ENCODE measurements at regions not wholly inside any gene's neighbourhood (a gene's known extent, or its start where the extent isn't known, plus 50 kb on each side); places are given as distances from the start of the nearest gene placed in this dataset.

DNA sequence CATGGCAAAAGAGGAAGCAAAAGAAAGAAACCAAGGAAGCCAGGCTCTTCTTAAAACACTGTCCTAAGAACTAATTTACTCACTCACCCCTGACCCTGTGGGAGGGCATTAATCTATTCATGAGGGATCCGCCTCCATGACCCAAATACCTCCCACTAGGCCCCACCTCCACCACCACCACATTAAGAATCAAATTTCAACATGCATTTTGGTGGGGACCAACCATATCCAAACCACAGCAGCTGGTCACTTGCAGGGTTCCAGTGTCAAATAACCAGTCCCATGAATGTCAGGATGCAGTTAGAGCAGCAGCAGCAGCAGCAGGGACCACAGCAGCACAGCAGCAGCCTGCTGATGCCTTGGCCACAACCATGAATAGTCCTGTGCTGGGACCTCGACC is 83.8 kb downstream of the ZC3H11B start:
- TF ChIP-seq POLR2A (IDR thresholded peaks at IDR 0.05), result no peak
- TF ChIP-seq, protein P1, sequence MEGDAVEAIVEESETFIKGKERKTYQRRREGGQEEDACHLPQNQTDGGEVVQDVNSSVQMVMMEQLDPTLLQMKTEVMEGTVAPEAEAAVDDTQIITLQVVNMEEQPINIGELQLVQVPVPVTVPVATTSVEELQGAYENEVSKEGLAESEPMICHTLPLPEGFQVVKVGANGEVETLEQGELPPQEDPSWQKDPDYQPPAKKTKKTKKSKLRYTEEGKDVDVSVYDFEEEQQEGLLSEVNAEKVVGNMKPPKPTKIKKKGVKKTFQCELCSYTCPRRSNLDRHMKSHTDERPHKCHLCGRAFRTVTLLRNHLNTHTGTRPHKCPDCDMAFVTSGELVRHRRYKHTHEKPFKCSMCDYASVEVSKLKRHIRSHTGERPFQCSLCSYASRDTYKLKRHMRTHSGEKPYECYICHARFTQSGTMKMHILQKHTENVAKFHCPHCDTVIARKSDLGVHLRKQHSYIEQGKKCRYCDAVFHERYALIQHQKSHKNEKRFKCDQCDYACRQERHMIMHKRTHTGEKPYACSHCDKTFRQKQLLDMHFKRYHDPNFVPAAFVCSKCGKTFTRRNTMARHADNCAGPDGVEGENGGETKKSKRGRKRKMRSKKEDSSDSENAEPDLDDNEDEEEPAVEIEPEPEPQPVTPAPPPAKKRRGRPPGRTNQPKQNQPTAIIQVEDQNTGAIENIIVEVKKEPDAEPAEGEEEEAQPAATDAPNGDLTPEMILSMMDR (IDR thresholded peaks at IDR 0.05), result no peak

All from heart left ventricle (tissue), 13 donors.